ENCODE measurements at regions not wholly inside any gene's neighbourhood (a gene's known extent, or its start where the extent isn't known, plus 50 kb on each side); places are given as distances from the start of the nearest gene placed in this dataset.
"Not testable (repeated sequence)": the region's sequence is repeated elsewhere in the genome, so short reads cannot be mapped to it uniquely, and the experiment has no call there.

DNA sequence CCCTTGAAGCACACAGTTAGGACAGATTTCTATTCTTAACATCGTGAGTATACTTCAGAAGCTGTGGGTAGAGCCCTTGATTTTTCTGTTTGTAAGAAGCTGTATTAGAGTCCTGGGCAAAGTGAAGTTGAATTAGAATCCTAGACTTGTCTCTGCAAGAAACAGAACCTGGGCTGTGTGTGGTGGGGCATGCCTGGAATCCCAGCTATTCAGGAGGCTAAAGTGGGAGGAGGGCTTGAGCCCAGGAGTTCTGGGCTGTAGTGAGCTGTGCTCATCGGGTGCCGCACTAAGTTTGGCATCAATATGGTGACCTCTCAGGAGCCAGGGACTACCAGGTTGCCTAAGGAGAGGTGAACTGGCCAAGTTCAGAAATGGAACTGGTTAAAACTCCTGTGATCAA, 183.4 kb downstream of the GNAI1 start:
- H3K4me3 Mint-ChIP-seq: no peak overlapping the region
- H3K27me3 Mint-ChIP-seq: no peaks in the 10 kb centered on the region
- no peak for DNase-seq
- no peaks in the 10 kb centered on the region for H3K4me1 Mint-ChIP-seq
- H3K9me3 Mint-ChIP-seq: no peaks in the 10 kb centered on the region
- no peak overlapping the region for H3K27ac Mint-ChIP-seq
- no peaks in the 10 kb centered on the region for H3K36me3 Mint-ChIP-seq

GRCh38 chr7:80316811-80317210, 182.2 kb downstream of the GNAI1 start:
- H3K27me3 Mint-ChIP-seq: no peaks in the 10 kb centered on the region
- H3K9me3 Mint-ChIP-seq: no peaks in the 10 kb centered on the region
- H3K4me3 Mint-ChIP-seq: no peak overlapping the region
- no peaks in the 10 kb centered on the region for H3K36me3 Mint-ChIP-seq
- no peaks in the 10 kb centered on the region for H3K4me1 Mint-ChIP-seq
- DNase-seq: no peak
- H3K27ac Mint-ChIP-seq: no peak overlapping the region

- Mint-ChIP-seq H3K4me1 (peaks cover 13% of the 10 kb centered on the region), H3K27me3 (no peaks in the 10 kb centered on the region), H3K36me3 (peaks cover 3% of the 10 kb centered on the region), H3K27ac (no peak overlapping the region), H3K9me3 (peaks cover 7% of the 10 kb centered on the region), H3K4me3 (no peak overlapping the region)
- no peak for DNase-seq
Observed at GRCh38 chr7:80313716-80314115, 179.1 kb downstream of the GNAI1 start.

- no peak overlapping the region for H3K4me3 Mint-ChIP-seq
- no peak overlapping the region for H3K27ac Mint-ChIP-seq
- H3K4me1 Mint-ChIP-seq: peaks cover 13% of the 10 kb centered on the region
- H3K27me3 Mint-ChIP-seq: no peaks in the 10 kb centered on the region
- H3K9me3 Mint-ChIP-seq: peaks cover 7% of the 10 kb centered on the region
- peaks cover 3% of the 10 kb centered on the region for H3K36me3 Mint-ChIP-seq
- DNase-seq: no peak
Observed at GRCh38 chr7:80313067-80313626, 178.5 kb downstream of the GNAI1 start.

GRCh38 chr7:80312139-80312661, 177.6 kb downstream of the GNAI1 start:
- Mint-ChIP-seq H3K4me3 (no peak overlapping the region), H3K4me1 (peaks cover 13% of the 10 kb centered on the region), H3K27me3 (no peaks in the 10 kb centered on the region), H3K27ac (peak overlapping the region; percentile 37), H3K9me3 (peaks cover 7% of the 10 kb centered on the region), H3K36me3 (peaks cover 3% of the 10 kb centered on the region)
- no peak for DNase-seq

DNA sequence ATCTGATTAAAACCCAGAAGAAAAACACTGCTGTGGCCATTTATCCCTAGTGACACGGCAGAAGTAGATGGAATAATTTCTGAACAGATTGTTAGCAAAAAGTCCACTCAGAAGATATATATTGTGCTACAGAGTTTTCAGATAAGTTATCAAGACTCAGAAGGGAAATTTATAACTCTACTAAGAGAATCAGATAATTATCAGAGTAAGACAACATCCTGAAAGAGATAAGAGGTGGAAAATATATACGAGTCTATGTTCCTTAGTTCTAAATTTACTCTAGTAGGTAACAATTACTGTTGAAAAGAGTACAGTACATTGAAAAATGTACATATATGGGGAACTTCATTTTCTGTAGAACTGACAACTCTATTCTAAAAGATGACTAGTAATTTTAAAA, 176.7 kb downstream of the GNAI1 start:
- Mint-ChIP-seq H3K27ac (no peak overlapping the region), H3K4me3 (no peak overlapping the region), H3K36me3 (peaks cover 3% of the 10 kb centered on the region), H3K9me3 (peaks cover 9% of the 10 kb centered on the region), H3K27me3 (no peaks in the 10 kb centered on the region), H3K4me1 (peaks cover 13% of the 10 kb centered on the region)
- DNase-seq: no peak

GRCh38 chr7:80309971-80310549, 175.4 kb downstream of the GNAI1 start:
- Mint-ChIP-seq H3K4me3 (no peak overlapping the region), H3K36me3 (peaks cover 3% of the 10 kb centered on the region), H3K4me1 (peaks cover 13% of the 10 kb centered on the region), H3K9me3 (peaks cover 9% of the 10 kb centered on the region), H3K27me3 (no peaks in the 10 kb centered on the region), H3K27ac (no peak overlapping the region)
- DNase-seq: no peak

DNA sequence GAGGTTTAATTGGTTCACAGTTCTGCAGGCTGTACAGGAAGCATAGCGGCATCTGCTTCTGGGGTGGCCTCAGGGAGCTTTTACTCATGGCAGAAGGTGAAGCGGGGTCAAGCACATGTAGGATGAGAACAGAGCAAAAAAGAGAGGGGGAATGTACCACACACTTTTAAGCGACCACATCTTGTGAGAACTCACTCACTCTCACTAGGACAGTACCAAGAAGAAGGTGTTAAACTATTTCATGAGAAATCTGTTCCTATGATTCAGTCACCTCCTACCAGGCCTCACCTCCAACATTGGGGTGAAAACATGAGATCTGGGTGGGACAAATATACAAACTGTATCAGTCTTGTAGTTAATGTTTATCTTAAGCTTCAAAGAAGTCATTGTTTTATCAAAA, 174.7 kb downstream of the GNAI1 start:
- H3K36me3 Mint-ChIP-seq: peaks cover 3% of the 10 kb centered on the region
- H3K4me3 Mint-ChIP-seq: no peak overlapping the region
- no peak for DNase-seq
- H3K4me1 Mint-ChIP-seq: peaks cover 13% of the 10 kb centered on the region
- no peak overlapping the region for H3K27ac Mint-ChIP-seq
- H3K9me3 Mint-ChIP-seq: peaks cover 9% of the 10 kb centered on the region
- no peaks in the 10 kb centered on the region for H3K27me3 Mint-ChIP-seq

GRCh38 chr7:80307227-80307856, 172.7 kb downstream of the GNAI1 start:
- Mint-ChIP-seq H3K36me3 (peaks cover 3% of the 10 kb centered on the region), H3K9me3 (peaks cover 9% of the 10 kb centered on the region), H3K4me3 (no peak overlapping the region), H3K27ac (no peak overlapping the region), H3K4me1 (peaks cover 13% of the 10 kb centered on the region), H3K27me3 (no peaks in the 10 kb centered on the region)
- DNase-seq: no peak

- no peak overlapping the region for H3K27ac Mint-ChIP-seq
- peaks cover 2% of the 10 kb centered on the region for H3K9me3 Mint-ChIP-seq
- H3K4me3 Mint-ChIP-seq: no peak overlapping the region
- H3K36me3 Mint-ChIP-seq: no peaks in the 10 kb centered on the region
- no peaks in the 10 kb centered on the region for H3K4me1 Mint-ChIP-seq
- no peaks in the 10 kb centered on the region for H3K27me3 Mint-ChIP-seq
- no peak for DNase-seq
Observed at GRCh38 chr7:80303315-80303714, 168.7 kb downstream of the GNAI1 start.

DNA sequence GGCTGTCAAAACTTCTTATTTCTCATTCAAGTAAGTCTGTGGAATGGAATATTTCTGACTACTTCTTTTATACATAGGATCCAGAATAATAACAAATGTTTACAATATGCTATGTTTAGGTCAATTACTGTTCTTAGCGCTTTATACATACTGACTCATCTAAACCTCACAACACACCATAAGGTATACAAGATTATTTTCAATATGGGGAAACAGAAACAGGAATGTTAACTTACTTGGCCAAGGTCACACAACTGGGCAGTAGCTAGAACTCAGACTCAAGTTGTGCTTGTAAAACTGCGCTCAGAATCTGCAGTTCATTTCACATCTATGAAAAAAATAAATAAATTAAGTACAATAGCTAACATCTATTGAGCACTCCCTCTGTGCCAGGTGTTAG, 168.0 kb downstream of the GNAI1 start:
- Mint-ChIP-seq H3K4me1 (no peaks in the 10 kb centered on the region), H3K9me3 (peaks cover 2% of the 10 kb centered on the region), H3K4me3 (no peak overlapping the region), H3K27me3 (no peaks in the 10 kb centered on the region), H3K27ac (no peak overlapping the region), H3K36me3 (no peaks in the 10 kb centered on the region)
- no peak for DNase-seq

DNA sequence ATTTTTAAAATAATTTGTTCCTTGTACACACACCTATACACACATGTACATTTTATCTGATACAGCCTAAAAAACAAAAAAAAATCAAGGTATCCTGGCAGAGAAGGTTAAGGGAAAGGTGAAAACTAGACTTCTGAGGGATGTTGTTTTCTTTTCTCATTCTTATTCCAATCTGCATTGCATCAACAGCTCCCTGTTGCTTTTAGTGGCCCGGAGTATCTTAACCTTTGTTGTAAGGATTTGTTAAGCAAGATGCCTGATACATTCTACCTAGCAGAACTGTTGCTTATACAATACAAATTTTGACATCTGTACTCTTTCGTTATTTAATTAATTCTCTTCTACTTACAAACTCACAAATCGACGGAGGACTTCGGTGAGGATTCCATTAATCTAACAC, 167.4 kb downstream of the GNAI1 start:
- Mint-ChIP-seq H3K4me1 (no peaks in the 10 kb centered on the region), H3K27me3 (no peaks in the 10 kb centered on the region), H3K4me3 (no peak overlapping the region), H3K36me3 (no peaks in the 10 kb centered on the region), H3K27ac (no peak overlapping the region), H3K9me3 (peaks cover 2% of the 10 kb centered on the region)
- DNase-seq: no peak

DNA sequence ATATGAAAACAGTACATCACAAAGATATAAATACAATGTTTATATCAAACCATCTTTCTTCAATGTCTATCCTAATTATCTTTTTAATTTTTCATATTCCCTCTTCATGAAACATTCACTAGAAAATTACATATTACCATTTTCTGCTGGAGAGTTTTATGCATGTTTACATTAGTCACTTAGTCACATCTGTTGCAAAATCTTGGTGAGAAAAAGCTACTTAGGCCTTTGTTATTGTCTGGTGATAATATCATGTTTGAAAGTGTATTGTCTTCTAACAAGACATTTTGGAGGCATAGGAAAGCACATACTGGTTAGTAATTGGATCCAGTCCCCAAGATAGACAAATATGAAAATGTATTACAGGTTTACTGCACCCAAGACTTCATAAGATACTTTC, 163.6 kb downstream of the GNAI1 start:
- no peak for DNase-seq
- no peaks in the 10 kb centered on the region for H3K27me3 Mint-ChIP-seq
- H3K36me3 Mint-ChIP-seq: peaks cover 2% of the 10 kb centered on the region
- no peak overlapping the region for H3K27ac Mint-ChIP-seq
- peaks cover 19% of the 10 kb centered on the region for H3K9me3 Mint-ChIP-seq
- no peak overlapping the region for H3K4me3 Mint-ChIP-seq
- no peaks in the 10 kb centered on the region for H3K4me1 Mint-ChIP-seq

DNA sequence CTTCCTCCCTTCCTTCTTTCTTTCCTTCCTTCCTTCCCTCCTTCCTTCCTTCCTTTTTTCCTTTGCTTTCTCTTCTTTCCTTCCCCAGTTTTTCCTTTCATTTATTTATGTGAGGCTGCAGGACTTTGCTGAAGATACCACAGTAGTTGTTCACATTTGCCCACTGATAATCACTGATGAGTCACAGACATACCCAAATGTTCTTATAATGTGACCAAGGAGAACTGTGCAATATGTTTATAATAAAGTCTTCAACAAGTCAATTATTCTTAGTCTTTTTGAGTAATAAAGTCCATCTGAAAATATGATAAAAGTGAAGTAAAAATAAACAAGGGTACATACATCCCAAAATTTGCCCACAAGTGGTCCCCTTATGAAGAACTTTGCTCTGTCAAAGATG, 159.7 kb downstream of the GNAI1 start:
- peaks cover 25% of the 10 kb centered on the region for H3K9me3 Mint-ChIP-seq
- no peak for DNase-seq
- no peak overlapping the region for H3K27ac Mint-ChIP-seq
- H3K4me3 Mint-ChIP-seq: no peak overlapping the region
- peaks cover 2% of the 10 kb centered on the region for H3K36me3 Mint-ChIP-seq
- no peaks in the 10 kb centered on the region for H3K4me1 Mint-ChIP-seq
- no peaks in the 10 kb centered on the region for H3K27me3 Mint-ChIP-seq

DNA sequence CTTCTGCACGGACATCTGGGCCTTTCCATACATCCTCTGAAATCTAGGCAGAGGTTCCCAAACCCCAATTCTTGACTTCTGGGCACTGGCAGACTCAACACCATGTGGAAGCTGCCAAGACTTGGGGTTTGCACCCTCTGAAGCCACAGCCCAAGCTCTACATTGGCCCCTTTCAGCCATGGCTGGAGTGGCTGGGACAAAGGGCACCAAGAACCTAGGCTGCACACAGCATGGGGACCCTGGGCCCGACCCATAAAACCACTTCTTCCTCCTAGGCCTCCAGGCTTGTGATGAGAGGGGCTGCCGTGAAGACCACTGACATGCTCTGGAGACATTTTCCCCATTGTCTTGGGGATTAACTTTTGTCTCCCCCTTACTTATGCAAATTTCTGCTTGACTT, 158.0 kb downstream of the GNAI1 start:
- not testable (repeated sequence) for H3K4me1 Mint-ChIP-seq, H3K27me3 Mint-ChIP-seq, DNase-seq, H3K36me3 Mint-ChIP-seq, H3K4me3 Mint-ChIP-seq, H3K27ac Mint-ChIP-seq
- peaks cover 25% of the 10 kb centered on the region for H3K9me3 Mint-ChIP-seq
